HUES64 (cell line): ENCODE measurements at regions not wholly inside any gene's neighbourhood (a gene's known extent, or its start where the extent isn't known, plus 50 kb on each side); places are given as distances from the start of the nearest gene placed in this dataset.
"Not testable (repeated sequence)": the region's sequence is repeated elsewhere in the genome, so short reads cannot be mapped to it uniquely, and the experiment has no call there.

Experiments
- H3K27ac ChIP-seq: 2 replicates; pipeline ENCODE4 v1.7.0; 2013; ENCODE audit warnings: low read depth, low read length, inconsistent platforms
- H3K27me3 ChIP-seq: 2 replicates; pipeline ENCODE4 v1.6.1; 2013; ENCODE audit warnings: mild to moderate bottlenecking, low read length; ENCODE audit not compliant: insufficient read depth
- H3K36me3 ChIP-seq: 2 replicates; pipeline ENCODE4 v1.6.1; 2013; ENCODE audit warnings: mild to moderate bottlenecking, low read length; ENCODE audit not compliant: insufficient read depth
- H3K4me1 ChIP-seq: 2 replicates; pipeline ENCODE4 v1.6.1; 2013; ENCODE audit warnings: mild to moderate bottlenecking, low read length, moderate library complexity; ENCODE audit not compliant: insufficient read depth
- H3K4me3 ChIP-seq: 2 replicates; pipeline ENCODE4 v1.5.1; 2013; ENCODE audit warnings: mild to moderate bottlenecking, low read length, moderate library complexity
- H3K9ac ChIP-seq: 2 replicates; pipeline ENCODE4 v1.6.1; 2013; ENCODE audit warnings: mild to moderate bottlenecking, low read depth, low read length
- H3K9me3 ChIP-seq: 2 replicates; pipeline ENCODE4 v1.6.1; 2013; ENCODE audit warnings: low read depth, low read length; ENCODE audit not compliant: insufficient read depth
- WGBS: fragments of 150-250, 120-280 bp; methylation state at CpG from one replicate; pipeline ENCODE4 v1.1.7; 2013; ENCODE audit warnings: missing lambda C conversion rate; 5-methylcytosine and 5-hydroxymethylcytosine counted together

DNA sequence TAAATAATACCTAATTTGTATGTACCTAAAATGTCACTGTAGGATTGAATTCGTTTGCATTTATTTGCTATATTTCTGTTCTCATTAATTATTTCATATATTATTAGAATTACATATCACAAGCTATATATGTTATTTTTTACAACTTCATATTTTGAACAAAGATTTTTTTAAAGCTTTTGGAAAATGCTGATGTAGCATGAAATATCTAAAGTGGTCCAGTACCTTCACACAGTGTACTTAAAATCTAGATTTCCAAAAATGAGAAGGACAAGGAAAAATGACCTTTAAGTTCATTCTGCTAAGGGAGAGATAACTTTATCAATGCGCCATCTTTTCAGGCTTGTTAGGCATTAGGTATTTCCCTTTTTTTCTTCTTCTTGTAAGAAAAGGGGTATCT is 71.8 kb downstream of the LARP7 start:
- Histone ChIP-seq H3K9ac (no peak overlapping the region), H3K27ac (no peak overlapping the region; the same call in 1 of the 2 replicates), H3K4me1 (peaks cover 28% of the 10 kb centered on the region), H3K4me3 (peak overlapping the region; percentile 70), H3K9me3 (no peaks in the 10 kb centered on the region), H3K36me3 (peaks cover 5% of the 10 kb centered on the region; the same call in 1 of the 2 replicates), H3K27me3 (no peaks in the 10 kb centered on the region)
- 86% methylated on average over 1 of the region's 2 CpGs for WGBS

DNA sequence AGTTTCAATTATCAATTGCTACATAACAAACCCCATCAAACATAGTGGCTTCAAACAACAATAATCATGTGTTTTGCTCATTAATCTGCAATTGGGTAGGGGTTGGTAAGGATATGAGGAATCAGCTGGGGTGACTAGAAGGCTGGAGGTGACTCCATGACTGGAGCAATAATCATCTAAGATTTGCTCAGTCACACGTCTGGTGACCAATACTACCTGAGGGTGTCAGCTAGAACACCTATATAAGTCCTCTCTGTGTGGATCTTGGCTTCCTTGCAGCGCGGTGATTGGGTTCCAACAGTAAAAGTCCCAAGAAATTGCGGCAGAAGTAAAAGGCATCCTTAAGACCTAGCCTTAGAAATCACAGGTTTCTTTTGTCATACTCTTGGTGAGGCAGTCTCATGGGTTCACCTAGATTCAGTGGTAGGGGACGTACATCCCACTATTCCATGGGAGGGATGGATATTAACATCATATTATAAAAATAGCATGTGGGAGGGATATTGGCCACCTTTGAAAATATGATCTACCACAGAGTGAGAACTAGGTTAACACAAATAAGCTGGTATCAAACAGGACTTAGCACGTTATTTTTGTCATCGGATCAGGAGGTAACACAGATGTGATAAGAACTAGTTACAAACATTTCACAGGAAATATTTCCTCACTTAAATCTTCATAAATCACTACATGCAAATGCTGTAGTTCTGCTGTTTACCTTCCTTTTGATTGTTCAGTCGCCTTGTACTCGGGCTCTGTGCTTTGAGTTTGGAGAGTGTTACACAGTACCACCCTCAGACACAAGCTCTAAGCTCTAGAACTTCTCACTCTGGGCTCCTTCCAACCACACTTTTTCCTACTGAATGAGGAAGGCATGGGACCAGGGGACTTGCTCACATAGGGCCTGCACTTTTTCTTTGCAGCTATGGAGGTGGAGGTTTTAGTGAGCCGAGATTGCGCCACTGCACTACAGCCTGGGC is 78.3 kb downstream of the LARP7 start:
- Histone ChIP-seq H3K36me3 (peaks cover 5% of the 10 kb centered on the region; the same call in 1 of the 2 replicates), H3K4me1 (peaks cover 3% of the 10 kb centered on the region; the same call in 1 of the 2 replicates), H3K9ac (no peak overlapping the region), H3K27ac (peak overlapping the region; percentile 24; the same call in 1 of the 2 replicates), H3K27me3 (no peaks in the 10 kb centered on the region), H3K4me3 (no peak overlapping the region), H3K9me3 (no peaks in the 10 kb centered on the region)
- 94% methylated on average over 9 of the region's 11 CpGs for WGBS

DNA sequence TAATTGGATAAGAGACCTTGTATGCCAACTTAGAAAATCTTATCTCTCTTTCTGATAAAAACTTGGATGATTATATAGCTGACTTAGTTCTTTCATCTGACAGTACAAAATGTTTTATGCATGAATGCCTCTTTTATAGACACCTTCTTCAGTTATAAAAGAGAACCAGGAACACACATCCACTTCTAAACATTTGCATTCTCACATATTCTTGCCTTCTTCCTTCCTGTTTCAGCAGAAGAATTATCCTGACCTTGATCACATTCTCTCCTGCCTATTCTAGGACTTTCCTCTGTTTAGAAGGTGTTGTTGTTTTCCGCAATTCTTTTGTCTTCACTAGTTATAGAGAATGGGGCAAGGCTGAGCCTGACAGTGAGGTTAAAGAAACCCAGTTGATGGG is 80.9 kb downstream of the LARP7 start:
- H3K4me1 ChIP-seq: peaks cover 10% of the 10 kb centered on the region; the same call in 1 of the 2 replicates
- no peak overlapping the region for H3K27ac ChIP-seq
- H3K36me3 ChIP-seq: peaks cover 3% of the 10 kb centered on the region; the same call in 1 of the 2 replicates
- no peak overlapping the region for H3K4me3 ChIP-seq
- 94% methylated on average over 1 of the region's 1 CpG for WGBS
- H3K9ac ChIP-seq: no peak overlapping the region
- H3K9me3 ChIP-seq: no peaks in the 10 kb centered on the region
- H3K27me3 ChIP-seq: no peaks in the 10 kb centered on the region

DNA sequence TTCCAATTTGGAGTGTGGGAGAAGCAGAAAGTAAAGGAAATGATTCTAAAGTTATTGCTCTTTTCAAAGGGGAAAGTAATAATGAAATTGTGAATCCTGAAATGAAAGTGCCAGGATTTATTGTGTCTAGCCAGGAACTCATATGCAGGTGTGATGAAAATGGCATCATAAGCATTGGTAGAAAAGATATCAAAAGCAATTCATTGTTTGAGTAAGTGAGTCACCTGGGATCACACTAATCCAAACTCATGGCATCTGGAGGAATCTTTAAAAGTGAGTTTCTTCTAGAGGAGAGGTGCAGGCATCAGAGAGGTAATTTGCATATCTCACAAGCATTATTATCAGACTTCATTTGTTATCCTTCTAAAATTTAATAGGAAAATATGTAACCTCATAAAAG is 84.7 kb downstream of the LARP7 start:
- H3K4me1 ChIP-seq: peaks cover 15% of the 10 kb centered on the region; the same call in 1 of the 2 replicates
- H3K36me3 ChIP-seq: no peaks in the 10 kb centered on the region
- no peaks in the 10 kb centered on the region for H3K9me3 ChIP-seq
- H3K27ac ChIP-seq: no peak overlapping the region
- H3K27me3 ChIP-seq: no peaks in the 10 kb centered on the region
- H3K4me3 ChIP-seq: no peak overlapping the region
- H3K9ac ChIP-seq: no peak overlapping the region

DNA sequence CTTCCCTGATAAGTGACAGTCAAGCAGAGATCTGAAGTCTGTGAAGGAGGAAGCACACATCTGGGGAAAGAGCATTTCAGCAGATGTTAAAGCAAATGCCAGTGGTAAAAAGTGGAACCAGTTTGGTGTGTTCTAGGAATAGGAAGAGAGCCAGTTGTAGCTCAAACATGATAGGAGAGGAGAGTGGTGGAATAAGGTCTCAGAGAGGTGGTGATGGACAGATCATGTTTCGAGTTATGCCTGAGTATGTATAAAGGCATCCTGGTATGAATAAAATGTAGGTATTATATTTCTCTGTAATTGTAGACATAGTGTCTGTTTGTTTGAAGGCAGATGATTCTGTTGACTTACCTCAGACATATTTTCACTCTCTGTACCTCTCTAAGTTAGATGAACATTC is 89.1 kb downstream of the LARP7 start:
- Histone ChIP-seq H3K36me3 (no peaks in the 10 kb centered on the region), H3K27ac (no peak overlapping the region), H3K4me1 (peaks cover 21% of the 10 kb centered on the region), H3K4me3 (no peak overlapping the region), H3K9ac (no peak overlapping the region), H3K9me3 (no peaks in the 10 kb centered on the region), H3K27me3 (no peaks in the 10 kb centered on the region)
- 98% methylated on average over 1 of the region's 1 CpG for WGBS

DNA sequence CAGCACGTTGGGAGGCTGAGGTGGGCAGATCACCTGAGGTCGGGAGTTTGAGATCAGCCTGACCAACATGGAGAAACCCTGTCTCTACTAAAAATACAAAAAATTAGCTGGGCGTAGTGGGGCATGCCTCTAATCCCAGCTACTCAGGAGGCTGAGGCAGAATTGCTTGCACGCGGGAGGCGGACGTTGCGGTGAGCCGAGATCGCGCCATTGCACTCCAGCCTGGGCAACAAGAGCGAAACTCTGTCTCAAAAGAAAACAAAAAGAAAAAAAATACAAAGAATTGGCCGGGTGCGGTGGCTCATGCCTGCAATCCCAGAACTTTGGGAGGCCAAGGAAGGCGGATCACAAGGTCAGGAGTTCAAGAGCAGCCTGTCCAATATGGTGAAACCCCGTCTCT is 90.8 kb downstream of the LARP7 start:
- not testable (repeated sequence) for H3K27me3 ChIP-seq, H3K4me3 ChIP-seq, H3K36me3 ChIP-seq, H3K9me3 ChIP-seq, H3K9ac ChIP-seq, H3K27ac ChIP-seq
- peaks cover 20% of the 10 kb centered on the region for H3K4me1 ChIP-seq
- 90% methylated on average over 16 of the region's 16 CpGs for WGBS

DNA sequence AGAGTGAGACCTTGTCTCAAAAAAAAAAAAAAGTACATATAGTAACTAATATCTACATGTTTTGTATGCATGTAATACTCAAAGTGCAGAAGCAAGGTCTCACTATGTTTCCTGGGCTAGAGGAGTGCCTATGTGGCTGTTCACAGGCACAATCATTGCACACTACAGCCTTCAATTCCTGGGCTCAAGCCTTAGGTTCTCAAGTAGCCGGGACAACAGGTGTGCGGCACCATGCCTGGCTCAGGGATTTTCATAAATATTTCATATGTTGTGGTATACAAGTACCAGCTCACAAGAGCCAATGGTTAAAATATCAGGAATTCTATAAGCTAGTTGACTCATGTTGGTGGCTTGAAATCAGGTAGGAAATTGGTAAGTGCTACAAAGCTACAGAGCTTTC is 94.8 kb downstream of the LARP7 start:
- Histone ChIP-seq H3K4me1 (peaks cover 22% of the 10 kb centered on the region), H3K9ac (no peak overlapping the region), H3K4me3 (no peak overlapping the region), H3K9me3 (no peaks in the 10 kb centered on the region), H3K36me3 (no peaks in the 10 kb centered on the region), H3K27ac (no peak overlapping the region), H3K27me3 (no peaks in the 10 kb centered on the region)
- 90% methylated on average over 2 of the region's 2 CpGs for WGBS

DNA sequence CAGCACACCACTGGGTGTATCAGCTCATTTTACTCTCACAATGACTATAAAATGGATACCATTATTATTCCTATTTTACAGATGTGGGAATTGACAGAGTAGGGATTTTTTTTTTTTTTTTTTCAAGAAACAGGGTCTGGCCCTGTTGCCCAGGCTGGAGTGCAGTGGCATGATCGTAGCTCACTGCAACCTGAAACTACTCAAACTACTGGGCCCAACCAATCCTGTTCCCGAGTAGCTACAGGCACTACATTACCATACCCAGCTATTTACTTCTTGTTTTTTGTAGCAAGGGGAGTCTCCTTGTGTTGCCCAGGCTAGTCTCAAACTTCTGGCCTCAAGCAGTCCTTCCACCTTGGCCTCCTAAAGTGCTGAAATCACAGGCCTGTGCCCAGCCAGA is 95.2 kb downstream of the LARP7 start:
- WGBS: 91% methylated on average over 2 of the region's 2 CpGs
- H3K4me3 ChIP-seq: no peak overlapping the region
- H3K36me3 ChIP-seq: no peaks in the 10 kb centered on the region
- H3K9me3 ChIP-seq: no peaks in the 10 kb centered on the region
- no peak overlapping the region for H3K9ac ChIP-seq
- H3K4me1 ChIP-seq: peaks cover 17% of the 10 kb centered on the region
- H3K27me3 ChIP-seq: no peaks in the 10 kb centered on the region
- 0 out of 2 replicates have a peak overlapping the region, but pooled peaks have one; percentile 11 for H3K27ac ChIP-seq

DNA sequence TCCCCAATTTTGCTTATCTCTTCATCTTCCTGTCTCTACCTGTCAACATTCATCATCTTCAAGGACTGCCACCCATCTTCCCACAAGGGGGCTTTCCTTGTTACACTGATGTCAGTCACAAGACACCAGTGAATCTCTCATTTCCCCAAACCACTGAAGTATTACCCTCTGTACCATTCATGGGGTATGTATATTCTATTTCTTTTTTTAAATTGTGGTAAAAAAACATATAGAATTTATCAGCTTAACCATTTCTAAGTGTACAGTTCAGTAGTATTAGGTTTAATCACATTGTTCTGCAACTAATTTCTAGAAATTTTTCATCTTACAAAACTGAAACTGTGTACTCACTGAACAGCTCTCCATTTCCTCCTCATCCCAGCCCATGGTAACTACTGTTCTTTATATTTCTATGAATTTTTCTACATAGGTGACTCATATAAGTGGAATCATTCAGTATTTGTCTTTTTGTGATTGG is 98.6 kb downstream of the LARP7 start:
- H3K9me3 ChIP-seq: no peaks in the 10 kb centered on the region
- H3K36me3 ChIP-seq: no peaks in the 10 kb centered on the region
- no peaks in the 10 kb centered on the region for H3K27me3 ChIP-seq
- H3K27ac ChIP-seq: no peak overlapping the region
- H3K4me3 ChIP-seq: no peak overlapping the region
- H3K9ac ChIP-seq: no peak overlapping the region
- H3K4me1 ChIP-seq: peaks cover 18% of the 10 kb centered on the region; the same call in 1 of the 2 replicates

DNA sequence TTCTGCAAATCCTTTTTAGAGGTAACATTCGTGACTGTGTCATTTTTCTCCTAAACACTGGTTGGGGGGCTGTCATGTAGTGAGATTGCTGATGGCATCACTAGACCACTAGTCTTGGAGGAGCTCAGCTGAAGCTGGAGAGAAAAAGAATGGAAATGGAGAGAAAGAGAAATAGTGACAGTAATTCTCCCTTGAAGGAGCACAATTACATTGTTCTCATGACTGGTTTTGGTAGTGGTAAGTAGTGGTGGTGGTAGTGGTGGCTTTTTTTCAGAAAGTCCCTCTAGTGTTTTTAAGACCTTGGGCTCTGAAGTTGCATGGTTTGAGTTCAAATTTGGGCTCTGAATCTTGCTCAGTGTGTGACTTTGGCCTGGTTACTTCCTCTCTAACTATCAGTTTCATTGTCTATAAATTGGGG is 99.8 kb downstream of the LARP7 start:
- Histone ChIP-seq H3K9ac (no peak overlapping the region), H3K4me3 (no peak overlapping the region), H3K27me3 (no peaks in the 10 kb centered on the region), H3K9me3 (no peaks in the 10 kb centered on the region), H3K36me3 (no peaks in the 10 kb centered on the region), H3K27ac (no peak overlapping the region), H3K4me1 (peaks cover 18% of the 10 kb centered on the region; the same call in 1 of the 2 replicates)
- WGBS: 89% methylated on average over 1 of the region's 1 CpG

DNA sequence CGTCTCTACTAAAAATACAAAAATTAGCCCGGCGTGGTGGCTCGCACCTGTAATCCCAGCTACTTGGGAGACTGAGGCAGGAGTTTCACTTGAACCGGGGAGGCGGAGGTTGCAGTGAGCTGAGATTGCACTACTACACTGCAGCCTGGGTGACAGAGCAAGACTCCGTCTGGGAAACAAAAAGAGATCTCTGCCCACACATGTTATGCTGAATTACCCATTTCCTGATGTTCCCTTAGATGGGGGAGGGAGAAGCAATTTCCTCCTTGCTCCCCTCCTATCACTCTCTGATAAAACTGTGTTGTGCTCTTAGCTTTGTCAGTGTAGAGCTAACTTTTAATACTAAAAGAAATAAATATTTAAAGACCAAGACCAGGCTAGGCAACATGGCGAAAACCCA is 102.5 kb downstream of the LARP7 start:
- H3K4me1 ChIP-seq: peaks cover 16% of the 10 kb centered on the region; the same call in 1 of the 2 replicates
- H3K36me3 ChIP-seq: no peaks in the 10 kb centered on the region
- H3K9me3 ChIP-seq: no peaks in the 10 kb centered on the region
- H3K9ac ChIP-seq: no peak overlapping the region
- no peaks in the 10 kb centered on the region for H3K27me3 ChIP-seq
- 0 out of 2 replicates have a peak overlapping the region, but pooled peaks have one; percentile 22 for H3K27ac ChIP-seq
- WGBS: 91% methylated on average over 8 of the region's 8 CpGs
- H3K4me3 ChIP-seq: no peak overlapping the region
